CD4-positive, alpha-beta T cell treated with Interleukin-1 beta for 1 hour (primary cell): ENCODE measurements at regions not wholly inside any gene's neighbourhood (a gene's known extent, or its start where the extent isn't known, plus 50 kb on each side); places are given as distances from the start of the nearest gene placed in this dataset.
A peak's percentile ranks its signal among the peaks of the same experiment; 100 is the strongest.

Experiments
- DNase-seq, 2 donors: peaks; one replicate each; pipeline ENCODE4 v3.0.0-alpha.2; 2020 to 2022

DNA sequence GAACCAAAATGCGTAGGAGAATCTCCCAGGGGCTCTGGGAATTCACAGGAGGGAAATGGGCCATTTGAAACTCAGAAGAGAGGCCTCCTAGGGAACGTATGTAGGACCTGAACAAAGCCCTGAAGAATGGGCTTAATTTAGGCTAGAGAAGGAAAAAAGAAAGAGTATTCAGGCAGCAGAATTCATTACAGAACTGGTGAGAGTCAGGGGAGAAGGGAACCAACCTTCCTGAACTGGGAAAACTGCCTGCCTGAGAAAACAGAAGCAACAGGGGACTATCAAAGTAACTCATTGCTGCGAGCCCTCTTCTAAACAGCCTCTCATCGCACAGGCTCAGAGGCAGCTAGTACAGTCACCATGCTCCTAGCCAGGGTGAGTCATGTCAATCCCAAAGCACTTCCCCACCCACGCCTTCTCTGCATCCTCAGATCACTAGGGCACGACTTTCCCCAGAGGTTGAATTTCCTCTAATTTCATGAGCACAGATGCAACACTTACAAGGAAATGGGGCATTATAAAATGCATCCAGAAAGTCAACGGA lies 98.1 kb downstream of the ADSS2 start:
- peak; percentile 2 to 70 for DNase-seq

DNA sequence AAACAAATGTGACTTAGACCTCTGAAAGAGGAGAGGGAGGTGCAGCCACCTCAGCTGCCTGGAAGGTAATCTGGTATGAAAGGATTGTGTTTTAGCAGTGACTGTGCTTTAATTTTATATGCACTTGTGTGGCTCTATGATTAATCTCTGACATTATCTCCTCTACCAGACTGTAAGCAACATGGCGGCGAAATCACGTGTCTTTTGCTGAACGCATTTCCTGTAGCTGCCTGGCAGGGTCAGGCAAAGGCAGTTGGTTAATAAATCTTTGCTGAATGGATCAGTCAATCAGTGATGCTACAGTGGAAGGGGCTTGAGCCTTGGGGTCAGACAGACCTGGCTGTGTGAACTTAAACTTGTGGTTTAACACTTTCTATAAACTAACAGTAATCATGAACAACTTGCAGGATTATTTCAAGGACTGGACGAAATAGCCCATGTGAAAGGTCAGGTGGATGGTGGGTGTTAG lies 96.9 kb downstream of the ADSS2 start:
- no peak for DNase-seq

GRCh38 chr1:244356376-244356775 lies 95.3 kb downstream of the ADSS2 start:
- DNase-seq, result no peak
